HG03442 (cell line): ENCODE measurements at regions not wholly inside any gene's neighbourhood (a gene's known extent, or its start where the extent isn't known, plus 50 kb on each side); places are given as distances from the start of the nearest gene placed in this dataset.
"Not testable (repeated sequence)": the region's sequence is repeated elsewhere in the genome, so short reads cannot be mapped to it uniquely, and the experiment has no call there.

Experiments used
- ATAC-seq: cut with Tn5 transposase; IDR thresholded peaks from one replicate; pipeline ENCODE4 v1.9.1; 2021; ENCODE audit warnings: mild to moderate bottlenecking, moderate library complexity; ENCODE audit not compliant: unreplicated experiment

DNA sequence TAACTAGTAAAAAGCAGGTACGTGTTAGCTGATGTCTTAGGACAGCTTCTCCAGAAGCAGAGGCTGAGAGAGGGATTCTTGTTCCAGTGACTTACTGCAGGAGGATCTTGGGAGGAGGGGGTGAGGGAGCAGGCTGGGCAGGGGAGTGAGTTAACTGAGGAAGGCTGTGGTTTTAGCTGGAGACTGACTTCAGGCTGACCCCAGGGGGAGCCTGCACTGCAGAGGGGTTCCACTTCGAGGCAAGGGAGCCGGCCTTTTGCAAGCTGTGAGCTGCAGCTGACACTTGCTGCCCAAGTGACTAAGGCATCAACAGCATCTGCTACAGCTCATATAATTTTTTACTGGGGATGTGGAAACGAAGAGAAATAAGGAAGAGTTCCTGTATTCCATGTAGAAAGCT is 50.4 kb upstream of the SOD1 start:
- ATAC-seq = no peak

DNA sequence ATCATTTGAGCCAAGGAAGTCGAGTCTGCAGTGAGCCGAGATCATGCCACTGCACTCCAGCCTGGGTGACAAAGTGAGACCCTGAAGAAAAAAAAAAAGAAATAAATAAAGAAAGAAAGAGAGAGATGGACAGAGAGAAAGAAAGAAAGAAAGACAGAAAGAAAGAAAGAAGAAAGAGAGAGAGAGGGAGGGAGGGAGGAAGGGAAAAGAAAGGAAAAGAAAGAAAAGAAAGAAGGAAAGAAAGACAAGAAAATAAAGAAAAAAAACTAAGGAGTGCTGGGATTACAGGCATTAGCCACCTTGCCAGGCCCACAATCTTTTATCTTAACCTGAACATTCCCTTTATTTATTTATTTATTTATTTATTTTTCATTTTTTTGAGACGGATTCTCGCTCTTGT is 51.7 kb upstream of the SOD1 start:
- ATAC-seq = no peak

GRCh38 chr21:31606081-31606874 is 53.2 kb upstream of the SOD1 start:
- no peak for ATAC-seq

GRCh38 chr21:31604591-31605190 is 54.8 kb upstream of the SOD1 start:
- ATAC-seq = peak; percentile 53

DNA sequence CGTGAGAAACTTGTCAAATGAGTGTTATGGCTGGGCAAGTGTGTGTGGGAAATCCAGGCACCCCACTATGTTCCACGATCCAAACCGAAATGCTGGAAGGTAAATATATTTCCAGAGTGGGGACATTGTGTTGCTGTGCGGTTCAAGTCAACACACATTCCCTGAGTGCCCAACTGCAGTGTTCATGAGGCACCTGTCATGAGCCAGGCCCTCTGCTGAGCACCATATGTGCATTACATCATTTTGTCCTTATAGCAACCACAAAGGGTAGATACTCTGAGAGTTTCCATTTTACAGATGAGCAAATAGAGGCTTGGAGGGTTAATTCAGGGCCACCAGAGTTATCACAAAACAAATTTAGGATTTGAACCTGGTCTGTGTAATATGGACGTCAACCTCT is 59.9 kb upstream of the SOD1 start:
- ATAC-seq = no peak

GRCh38 chr21:31599013-31599412 is 60.5 kb upstream of the SOD1 start:
- no peak for ATAC-seq

DNA sequence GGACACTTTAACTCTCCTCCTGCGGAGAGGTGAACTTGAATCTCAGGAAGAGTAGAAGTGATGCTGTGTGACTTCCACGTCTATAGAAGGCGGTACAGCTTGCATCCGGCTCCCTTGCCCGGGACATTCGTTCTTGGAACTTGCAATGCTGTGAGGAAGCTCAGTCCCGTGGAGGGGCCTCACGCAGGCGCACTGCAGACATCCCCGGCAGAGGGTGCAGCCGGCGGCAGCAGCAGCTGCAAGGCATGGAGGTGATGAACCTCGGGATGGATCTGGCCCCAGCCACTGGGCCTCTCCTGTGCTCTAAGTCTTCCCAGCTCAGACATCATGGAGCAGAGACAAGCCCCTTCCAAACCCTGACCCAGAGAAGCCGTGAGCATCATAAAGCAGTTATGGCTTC is 61.8 kb upstream of the SOD1 start:
- no peak for ATAC-seq

DNA sequence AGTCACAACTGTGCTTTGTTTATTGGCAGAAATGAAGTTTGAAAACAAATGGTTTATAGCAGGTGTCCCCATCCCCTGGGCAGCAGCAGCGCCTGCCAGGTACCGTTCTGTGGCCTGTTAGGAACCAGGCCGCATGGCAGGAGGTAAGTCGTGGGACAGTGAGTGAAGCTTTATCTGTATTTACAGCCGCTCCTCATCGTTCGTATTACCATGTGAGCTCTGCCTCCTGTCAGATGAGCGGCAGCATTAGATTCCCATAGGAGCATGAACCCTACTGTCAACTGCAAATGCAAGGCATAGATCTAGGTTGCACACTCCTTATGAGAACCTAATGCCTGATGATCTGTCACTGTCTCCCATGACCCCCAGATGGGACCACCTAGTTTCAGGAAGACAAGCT is 63.4 kb upstream of the SOD1 start:
- no peak for ATAC-seq

DNA sequence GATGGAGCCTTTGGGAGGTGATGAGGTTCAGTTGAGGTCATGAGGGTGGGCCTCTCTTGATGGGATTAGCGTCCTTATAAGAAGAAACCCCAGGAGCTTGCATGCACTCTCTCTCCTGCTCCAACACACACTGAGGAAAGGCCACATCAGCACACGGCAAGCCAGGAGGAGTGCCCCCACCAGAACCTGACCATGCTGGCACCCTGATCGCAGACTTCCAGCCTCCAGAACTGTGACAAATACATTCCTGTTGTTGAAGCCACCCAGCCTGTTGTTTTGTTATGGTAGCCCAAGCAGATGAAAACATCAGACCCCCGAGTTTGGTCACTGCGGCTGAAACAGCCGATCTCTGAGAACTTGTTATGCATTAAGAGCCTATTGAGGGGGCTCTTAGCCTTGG is 64.8 kb upstream of the SOD1 start:
- ATAC-seq = no peak

DNA sequence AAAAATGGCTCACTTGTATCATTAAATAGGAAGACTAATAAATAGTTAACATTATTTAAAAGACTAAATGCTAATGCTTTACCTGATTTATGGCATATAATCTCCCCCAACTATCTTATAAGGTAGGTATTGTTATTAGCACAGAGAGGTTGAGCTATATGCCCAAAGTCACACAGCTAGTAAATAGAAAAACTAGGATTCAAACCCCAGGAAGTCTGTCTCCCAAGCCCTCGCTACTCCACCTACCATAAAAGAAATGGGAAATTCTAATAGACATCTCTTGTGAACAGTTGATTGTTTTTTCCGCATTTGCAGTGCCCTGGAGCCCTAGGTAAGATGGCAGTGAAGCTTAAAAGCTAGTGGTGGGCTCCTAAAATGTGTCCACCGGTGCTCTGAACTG is 65.2 kb upstream of the SOD1 start:
- no peak for ATAC-seq

- ATAC-seq = no peak
Measured at GRCh38 chr21:31592963-31593560, 66.4 kb upstream of the SOD1 start.

GRCh38 chr21:31592516-31592915 is 67.0 kb upstream of the SOD1 start:
- no peak for ATAC-seq

DNA sequence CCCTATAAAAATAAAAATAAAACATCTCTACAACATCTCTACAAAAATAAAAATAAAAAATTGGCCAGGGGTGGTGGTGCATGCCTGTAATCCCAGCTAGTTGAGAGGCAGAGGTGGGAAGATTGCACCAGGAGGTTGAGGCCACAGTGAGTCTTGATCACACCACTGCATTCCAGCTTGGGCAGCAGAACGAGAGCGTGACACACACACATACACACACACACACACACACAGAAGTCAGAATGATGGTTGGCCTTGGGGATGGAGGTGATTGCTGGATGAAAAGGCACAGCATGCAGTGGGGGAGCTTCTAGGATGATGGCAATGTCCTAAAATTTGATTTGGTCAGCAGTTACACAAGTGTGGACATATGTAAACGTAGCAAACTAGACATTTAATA is 69.7 kb upstream of the SOD1 start:
- ATAC-seq = no peak

- no peak for ATAC-seq
Measured at GRCh38 chr21:31586118-31586517, 73.4 kb upstream of the SOD1 start.

DNA sequence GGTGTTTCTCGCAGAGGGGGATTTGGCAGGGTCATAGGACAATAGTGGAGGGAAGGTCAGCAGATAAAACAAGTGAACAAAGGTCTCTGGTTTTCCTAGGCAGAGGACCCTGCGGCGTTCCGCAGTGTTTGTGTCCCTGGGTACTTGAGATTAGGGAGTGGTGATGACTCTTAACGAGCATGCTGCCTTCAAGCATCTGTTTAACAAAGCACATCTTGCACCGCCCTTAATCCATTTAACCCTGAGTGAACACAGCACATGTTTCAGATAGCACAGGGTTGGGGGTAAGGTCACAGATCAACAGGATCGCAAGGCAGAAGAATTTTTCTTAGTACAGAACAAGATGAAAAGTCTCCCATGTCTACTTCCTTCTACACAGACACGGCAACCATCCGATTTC is 75.6 kb upstream of the SOD1 start:
- not testable (repeated sequence) for ATAC-seq

DNA sequence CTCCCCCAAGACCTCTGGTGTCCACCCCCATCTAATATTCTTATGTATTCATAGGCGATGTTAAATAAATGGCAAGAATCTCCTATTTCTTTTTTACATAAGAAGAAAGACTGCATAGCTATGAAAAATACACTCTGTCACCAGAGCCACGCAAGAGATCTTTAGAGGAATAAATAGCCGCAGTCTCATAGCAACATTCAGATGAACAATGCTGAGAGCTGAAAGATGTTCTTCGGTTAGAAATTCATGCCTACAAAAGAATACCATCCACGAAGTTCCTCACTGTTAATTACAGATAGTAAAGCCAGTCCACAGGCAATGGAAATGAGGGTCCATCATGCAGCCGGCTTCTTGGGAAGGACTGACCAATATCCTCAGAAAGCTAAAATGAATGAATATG is 76.0 kb upstream of the SOD1 start:
- no peak for ATAC-seq

- peak; percentile 50 for ATAC-seq
Measured at GRCh38 chr21:31580866-31581276, 78.6 kb upstream of the SOD1 start.

DNA sequence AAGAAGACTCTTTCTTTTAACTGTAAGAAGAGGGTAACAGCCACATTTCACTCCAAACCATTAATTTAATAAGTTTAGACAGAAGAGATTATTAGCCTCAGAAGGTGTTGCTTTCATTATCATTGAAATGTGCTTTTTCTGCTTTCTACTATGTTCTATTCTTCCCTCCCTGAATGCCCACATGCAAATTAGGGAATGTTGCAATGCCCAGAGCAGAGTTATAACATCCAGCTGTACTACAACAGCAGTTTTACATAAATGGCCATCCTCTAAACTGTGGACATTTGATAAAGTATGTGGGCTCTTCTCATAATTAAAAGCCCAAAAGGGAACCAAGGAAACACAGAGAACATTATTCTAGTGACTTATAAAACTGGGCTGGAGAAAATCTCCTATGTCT is 82.2 kb upstream of the SOD1 start:
- ATAC-seq = no peak

DNA sequence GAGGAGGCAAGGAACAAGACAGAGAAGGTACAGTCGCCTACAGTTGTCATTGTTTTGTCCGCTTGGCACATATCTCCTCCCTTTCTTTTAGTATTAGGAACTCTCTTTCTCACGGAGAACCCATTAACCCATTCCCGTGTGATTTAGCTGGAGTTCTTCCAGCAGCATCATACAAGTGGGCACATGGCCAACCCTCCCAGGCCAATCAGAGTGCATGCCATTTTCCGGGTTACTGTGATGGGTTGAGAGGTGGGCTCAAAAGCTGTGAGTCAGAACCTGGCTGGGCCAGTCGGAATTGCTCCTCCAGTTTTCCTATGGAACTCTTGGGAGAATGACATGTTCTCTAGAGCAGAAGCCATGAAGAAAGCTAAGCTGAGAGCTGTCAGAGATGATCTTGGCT is 83.1 kb upstream of the SOD1 start:
- ATAC-seq = no peak

DNA sequence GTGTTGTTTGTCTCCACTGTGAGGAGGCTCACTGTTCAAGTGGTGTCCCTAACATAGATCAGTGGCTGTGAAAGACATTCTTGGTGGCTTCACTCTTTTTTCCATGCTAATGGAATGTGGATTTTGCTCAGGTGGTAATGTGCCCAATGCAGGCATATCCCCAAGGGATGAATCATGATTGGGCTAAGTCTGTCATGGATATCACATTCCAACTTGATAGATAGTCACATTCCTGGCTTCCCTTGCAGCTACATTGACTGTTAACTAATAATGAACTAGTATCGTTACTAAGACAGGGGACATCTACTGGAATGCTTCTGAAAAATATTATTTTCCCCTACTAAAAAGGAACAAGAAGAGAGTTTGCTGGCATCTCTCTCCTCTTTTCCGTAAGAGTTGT is 86.3 kb upstream of the SOD1 start:
- ATAC-seq = no peak

- ATAC-seq = no peak
Measured at GRCh38 chr21:31571879-31572278, 87.6 kb upstream of the SOD1 start.

GRCh38 chr21:31570824-31571566 is 88.5 kb upstream of the SOD1 start:
- ATAC-seq = no peak
